Astrocyte of the cerebellum (primary cell): ENCODE measurements at regions not wholly inside any gene's neighbourhood (a gene's known extent, or its start where the extent isn't known, plus 50 kb on each side); places are given as distances from the start of the nearest gene placed in this dataset.

Source experiments
- DNase-seq: peaks from one replicate; pipeline ENCODE4 v3.0.0-alpha.2; 2011; ENCODE audit warnings: low read depth
- H3K4me3 ChIP-seq: 2 replicates; pipeline ENCODE4 v1.5.1; 2011; ENCODE audit warnings: mild to moderate bottlenecking, low read depth, low read length, moderate library complexity
- in situ Hi-C: cut with HindIII; loops from 2 replicates; pipeline ENCODE4 v1.10.0; 2017; ENCODE audit warnings: low sequenced_read_pairs
- TF ChIP-seq, protein P1 (sequence below): IDR thresholded peaks from 2 replicates; pipeline ENCODE4 v1.5.1; 2012; ENCODE audit warnings: low read length, low read depth, moderate library complexity, mild to moderate bottlenecking; ENCODE audit errors: missing control alignments

DNA sequence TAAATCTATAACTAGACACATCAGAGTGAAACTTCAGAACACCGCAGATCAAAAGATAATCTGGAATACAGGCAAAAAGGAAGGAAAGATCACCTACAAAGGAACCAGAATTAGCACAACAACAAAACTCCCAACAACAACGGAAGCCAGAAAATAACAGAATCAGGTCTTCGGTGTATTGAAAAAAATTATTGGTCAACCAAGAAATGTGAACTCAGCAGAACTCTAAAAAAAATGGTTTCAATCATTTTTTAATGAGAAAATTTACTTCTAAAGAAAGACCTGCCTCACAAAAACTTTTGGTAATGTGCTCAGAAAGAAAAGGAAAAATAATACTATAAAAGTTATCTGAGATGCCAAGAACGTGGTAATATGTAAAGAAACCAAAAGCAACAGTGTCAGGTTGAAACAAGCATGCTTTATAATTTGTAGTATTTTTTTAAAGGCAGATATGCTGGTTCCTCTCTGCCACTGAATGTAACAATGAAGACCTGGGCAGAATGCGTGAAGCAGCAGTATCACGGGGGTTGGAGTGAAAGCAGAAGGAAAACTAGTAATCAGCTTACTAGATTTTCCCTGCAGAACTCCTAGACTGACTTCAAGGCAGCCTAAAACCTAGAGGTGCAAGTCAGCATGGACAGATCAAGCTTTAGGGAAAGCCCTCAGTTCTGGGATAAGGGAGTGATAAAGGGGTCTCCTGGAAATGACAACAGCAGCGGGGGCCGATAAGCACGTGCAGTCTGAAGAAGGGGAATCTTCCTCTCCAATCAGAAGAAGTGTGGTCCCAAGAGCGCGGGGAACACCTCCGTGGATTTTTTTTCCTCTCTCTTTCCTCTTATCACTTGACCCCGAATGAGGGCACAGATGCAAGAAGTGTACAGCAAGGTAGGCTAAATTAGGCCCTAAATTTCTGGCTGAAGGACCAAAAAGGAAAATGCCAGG, 80.9 kb upstream of the TEKT1 start:
- H3K4me3 ChIP-seq, result no peak overlapping the region
- TF ChIP-seq, protein P1, sequence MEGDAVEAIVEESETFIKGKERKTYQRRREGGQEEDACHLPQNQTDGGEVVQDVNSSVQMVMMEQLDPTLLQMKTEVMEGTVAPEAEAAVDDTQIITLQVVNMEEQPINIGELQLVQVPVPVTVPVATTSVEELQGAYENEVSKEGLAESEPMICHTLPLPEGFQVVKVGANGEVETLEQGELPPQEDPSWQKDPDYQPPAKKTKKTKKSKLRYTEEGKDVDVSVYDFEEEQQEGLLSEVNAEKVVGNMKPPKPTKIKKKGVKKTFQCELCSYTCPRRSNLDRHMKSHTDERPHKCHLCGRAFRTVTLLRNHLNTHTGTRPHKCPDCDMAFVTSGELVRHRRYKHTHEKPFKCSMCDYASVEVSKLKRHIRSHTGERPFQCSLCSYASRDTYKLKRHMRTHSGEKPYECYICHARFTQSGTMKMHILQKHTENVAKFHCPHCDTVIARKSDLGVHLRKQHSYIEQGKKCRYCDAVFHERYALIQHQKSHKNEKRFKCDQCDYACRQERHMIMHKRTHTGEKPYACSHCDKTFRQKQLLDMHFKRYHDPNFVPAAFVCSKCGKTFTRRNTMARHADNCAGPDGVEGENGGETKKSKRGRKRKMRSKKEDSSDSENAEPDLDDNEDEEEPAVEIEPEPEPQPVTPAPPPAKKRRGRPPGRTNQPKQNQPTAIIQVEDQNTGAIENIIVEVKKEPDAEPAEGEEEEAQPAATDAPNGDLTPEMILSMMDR, result no peak
- DNase-seq, result no peak
- in situ Hi-C loops, result loop anchor here (10.0 kb wide), 1 partner anchor 82 kb away; the partner anchor contains the start of gene ALOX12

DNA sequence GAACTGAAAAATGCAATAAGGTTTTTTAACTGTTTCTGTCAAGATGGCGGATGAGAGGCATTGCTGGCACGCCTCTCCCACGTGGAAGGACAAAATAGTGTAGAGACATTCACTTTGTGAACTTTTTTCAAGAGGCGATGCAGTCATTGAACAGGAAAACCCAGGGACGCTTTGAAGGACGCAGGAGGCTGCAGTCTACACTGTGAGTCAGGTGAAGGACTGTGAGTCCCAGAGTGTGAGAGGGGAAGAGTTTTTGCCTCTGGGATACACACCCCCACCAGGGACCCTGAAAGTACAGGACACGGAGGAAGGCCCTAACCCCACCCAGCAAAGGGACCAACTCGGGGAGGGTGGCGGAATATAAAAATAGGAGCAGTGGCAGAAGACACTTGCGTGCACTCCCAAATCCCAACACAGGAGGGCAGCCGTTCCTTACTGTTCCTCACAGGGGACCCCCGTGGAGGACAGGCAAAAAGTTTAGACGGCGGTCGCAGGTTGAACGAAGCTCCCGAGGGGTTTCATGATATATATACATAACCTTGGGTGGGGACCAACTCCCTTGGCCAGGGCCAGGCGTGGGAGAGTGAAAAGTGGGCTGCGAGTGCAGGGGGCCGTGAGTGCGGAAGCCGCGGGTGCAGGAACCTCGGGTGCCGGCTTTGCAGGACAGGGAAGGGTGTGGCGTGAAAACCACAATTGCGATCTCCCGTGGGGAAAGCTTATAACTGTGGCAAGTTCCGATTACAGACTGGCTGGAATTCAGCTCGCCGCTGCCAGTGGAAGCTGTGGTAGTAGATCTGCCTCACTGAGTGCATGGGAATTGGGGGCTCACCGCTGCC, 82.0 kb upstream of the ALOX12 start:
- DNase-seq, result peak; percentile 34
- TF ChIP-seq, protein P1, result peak; percentile 77
- H3K4me3 ChIP-seq, result no peak overlapping the region
- in situ Hi-C loops, result loop anchor here (10.0 kb wide), 1 partner anchor 81 kb away; the partner anchor contains the start of gene ALOX12

DNA sequence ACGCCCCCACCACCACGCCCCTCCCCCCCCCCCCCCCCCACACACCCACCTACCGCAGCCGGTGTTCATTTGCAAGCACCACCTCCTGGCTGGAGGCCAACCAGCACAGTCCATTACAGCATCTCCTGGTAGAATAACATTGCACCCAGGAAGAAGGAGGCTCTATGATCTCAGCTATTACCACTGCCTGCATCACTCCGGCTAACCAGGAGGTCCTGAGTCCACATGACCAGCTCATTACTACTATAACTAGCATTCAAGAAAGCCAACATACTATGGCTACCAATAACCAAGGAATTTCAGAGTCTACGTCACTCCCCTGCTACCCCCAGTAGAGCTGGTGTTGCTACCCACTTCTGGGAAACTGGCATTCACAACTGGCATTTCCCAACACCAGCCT, 81.1 kb upstream of the ALOX12 start:
- in situ Hi-C loops, result loop anchor here (10.0 kb wide), 1 partner anchor 80 kb away; the partner anchor contains the start of gene ALOX12
- H3K4me3 ChIP-seq, result no peak overlapping the region
- TF ChIP-seq, protein P1, result no peak
- no peak for DNase-seq

DNA sequence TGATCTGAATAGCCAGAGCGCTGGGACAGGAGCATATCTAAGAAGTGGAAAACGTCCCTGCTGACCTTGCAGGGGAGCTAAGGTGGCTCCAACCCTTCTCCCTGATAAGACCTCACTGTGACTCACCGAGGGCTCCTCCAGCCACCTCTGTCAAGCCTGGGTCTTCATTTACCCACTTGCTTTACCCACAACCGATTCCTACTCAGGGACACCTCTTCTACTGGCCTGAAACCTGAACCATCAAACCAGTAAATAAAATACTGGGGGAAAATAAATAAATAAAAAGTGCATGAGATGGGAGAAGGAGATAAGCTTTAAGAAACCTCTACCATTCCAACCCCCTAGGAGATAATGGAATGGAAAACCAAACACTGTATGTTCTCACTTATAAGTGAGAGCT, 80.2 kb upstream of the ALOX12 start:
- no peak for DNase-seq
- TF ChIP-seq, protein P1, result no peak
- in situ Hi-C loops, result loop anchor here (10.0 kb wide), 1 partner anchor 79 kb away; the partner anchor contains the start of gene ALOX12
- H3K4me3 ChIP-seq, result no peak overlapping the region

DNA sequence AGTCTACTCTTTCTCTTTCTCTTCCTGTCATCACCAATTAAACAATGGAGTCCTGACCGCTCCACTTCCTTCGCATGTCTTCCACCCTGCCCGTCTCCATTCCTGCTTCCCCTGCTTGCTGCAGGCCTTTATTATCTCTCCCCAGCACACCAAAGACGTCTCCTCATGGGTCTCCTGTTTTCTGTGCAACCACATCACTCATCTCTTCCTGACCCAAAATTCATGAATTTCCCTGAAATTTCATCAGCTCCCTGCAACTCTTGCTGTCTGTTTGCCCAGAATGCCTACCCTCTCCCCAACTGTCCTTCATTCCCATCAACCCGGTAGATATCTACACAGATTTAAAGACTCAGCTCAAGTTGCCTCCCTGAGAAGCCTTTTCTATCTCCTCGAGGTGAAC, 76.7 kb upstream of the ALOX12 start:
- in situ Hi-C loops, result loop anchor here (10.0 kb wide), 1 partner anchor 76 kb away; the partner anchor contains the start of gene ALOX12
- no peak for DNase-seq
- TF ChIP-seq, protein P1, result no peak
- no peak overlapping the region for H3K4me3 ChIP-seq

DNA sequence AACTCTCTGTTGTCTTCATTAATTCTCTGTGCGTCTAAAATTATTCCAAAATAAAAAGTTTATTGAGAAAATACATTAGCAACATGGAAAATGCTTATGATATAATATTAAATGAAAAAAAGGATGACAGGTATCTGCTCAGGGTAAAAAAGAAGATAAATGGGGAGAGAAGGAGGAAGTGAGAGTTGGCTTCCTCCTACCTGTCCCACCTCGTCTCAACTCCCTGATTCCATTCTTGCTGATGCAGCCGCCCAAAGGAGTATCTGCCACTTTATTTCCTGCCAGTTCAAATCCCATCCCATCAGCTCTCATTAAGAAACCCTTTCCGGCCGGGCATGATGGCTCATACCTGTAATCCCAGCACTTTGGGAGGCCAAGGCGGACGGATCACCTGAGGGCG, 72.5 kb upstream of the ALOX12 start:
- DNase-seq, result no peak
- H3K4me3 ChIP-seq, result no peak overlapping the region
- TF ChIP-seq, protein P1, result no peak
- in situ Hi-C loops, result no loop called here
